ENCODE measurements at regions not wholly inside any gene's neighbourhood (a gene's known extent, or its start where the extent isn't known, plus 50 kb on each side); places are given as distances from the start of the nearest gene placed in this dataset.

DNA sequence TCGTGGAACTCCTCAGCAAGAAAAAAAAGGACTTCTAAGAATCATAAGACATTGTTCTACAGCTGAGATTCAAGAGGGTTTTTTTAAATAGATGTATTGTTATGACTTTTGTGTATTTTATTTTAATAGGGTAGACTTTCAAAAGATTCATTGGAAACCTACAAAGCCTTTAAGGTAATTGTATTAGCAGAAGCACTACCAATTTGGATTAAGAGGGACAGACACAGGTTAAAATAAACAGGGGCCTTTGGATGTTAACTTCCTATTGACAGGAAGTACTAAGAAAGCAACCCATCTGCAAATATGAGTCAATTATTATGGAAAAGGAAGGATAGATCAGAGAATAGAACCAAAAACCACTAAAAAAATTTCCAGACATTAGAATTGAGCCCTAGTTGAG lies 153.5 kb downstream of the HDGFL1 start:
- no peaks in the 10 kb centered on the region for H3K27me3 ChIP-seq (ENCODE audit: control insufficient read depth in 2 of 2, insufficient read depth in 2 of 2, low read length in 2 of 2)
- TF ChIP-seq EZH2 (IDR thresholded peaks at IDR 0.05; ENCODE audit: borderline replicate concordance, low read depth, low read length, severe bottlenecking) (no peak), MYC (IDR thresholded peaks at IDR 0.05; ENCODE audit: low read depth, low read length) (no peak), GATA2 (IDR thresholded peaks at IDR 0.05; ENCODE audit: insufficient read depth, insufficient read length, low read depth, low read length) (no peak)
- H3K4me3 ChIP-seq (replicated peaks in 1 of 3; ENCODE audit: insufficient read depth in 1 of 3, low read depth in 1 of 3, low read length in 3 of 3) = no peak overlapping the region
- POLR2A ChIA-PET = no interaction called here
- H2AFZ ChIP-seq (ENCODE audit: low read depth, low read length) = no peak overlapping the region
- no peaks in the 10 kb centered on the region for H4K20me1 ChIP-seq (replicated peaks; ENCODE audit: control insufficient read depth, extremely low read depth, insufficient read depth, low read length)
- no peak overlapping the region for H3K27ac ChIP-seq (ENCODE audit: insufficient read depth, low read depth, low read length)
- dilution Hi-C loops (cut with MboI; ENCODE audit: extremely low pct_ligation_motif_present, low sequenced_read_pairs) (no loop called here), intact Hi-C loops (cut with micrococcal nuclease) (no loop called here)
- no peaks in the 10 kb centered on the region for H3K79me2 ChIP-seq (ENCODE audit: control insufficient read depth, insufficient read depth, low read length)
- no peaks in the 10 kb centered on the region for H3K4me1 ChIP-seq (ENCODE audit: control insufficient read depth, extremely low read depth, insufficient read depth, low read length)
- DNase-seq (ENCODE audit: low read depth, low spot score) = no peak
- no peak overlapping the region for H3K4me2 ChIP-seq (ENCODE audit: insufficient read depth, low read length)
- H3K9me1 ChIP-seq (replicated peaks; ENCODE audit: control insufficient read depth, extremely low read depth, insufficient read depth, low read length) = no peaks in the 10 kb centered on the region
- peaks cover 4% of the 10 kb centered on the region for H3K9me3 ChIP-seq (replicated peaks; ENCODE audit: control insufficient read depth, insufficient read depth, low read length)
- BruUV-seq (replicated peaks) = no TSS peak
- H3K36me3 ChIP-seq (ENCODE audit: control insufficient read depth in 2 of 2, extremely low read depth in 1 of 2, insufficient read depth in 2 of 2, low read length in 2 of 2) = no peaks in the 10 kb centered on the region
- FAIRE-seq = no peak
- CTCF ChIA-PET = no interaction called here
- no peak overlapping the region for H3K9ac ChIP-seq (replicated peaks; ENCODE audit: extremely low read depth, insufficient read depth, low read length)

DNA sequence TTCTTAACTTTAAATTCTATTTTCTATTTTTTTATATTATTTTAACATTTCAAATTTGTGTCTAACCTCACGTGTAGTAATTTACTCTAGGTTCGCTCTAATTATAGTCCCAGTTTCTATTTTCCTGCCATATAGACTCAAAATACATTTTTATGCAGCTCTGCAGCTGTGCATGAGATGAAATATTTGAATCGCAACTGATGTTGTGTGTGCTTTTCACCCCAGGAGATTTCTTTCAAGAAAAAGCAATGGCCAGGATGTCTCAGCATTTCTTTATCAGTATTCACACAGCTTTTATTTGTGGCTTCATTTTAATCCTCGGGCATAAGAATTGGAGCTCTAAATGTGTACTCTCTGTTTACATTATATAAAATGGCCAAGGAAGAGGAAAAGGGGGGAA lies 157.6 kb downstream of the HDGFL1 start:
- no peaks in the 10 kb centered on the region for H3K27me3 ChIP-seq (ENCODE audit: control insufficient read depth in 2 of 2, insufficient read depth in 2 of 2, low read length in 2 of 2)
- H2AFZ ChIP-seq (ENCODE audit: low read depth, low read length) = no peak overlapping the region
- ChIA-PET POLR2A (no interaction called here), CTCF (interaction anchor here (1.0 to 1.1 kb wide), 2 partner anchors 10 to 16 kb away, joined by 3 read pairs; no protein-coding TSS in a partner anchor)
- no TSS peak for BruUV-seq (replicated peaks)
- H3K4me3 ChIP-seq (replicated peaks in 1 of 3; ENCODE audit: insufficient read depth in 1 of 3, low read depth in 1 of 3, low read length in 3 of 3) = no peak overlapping the region
- intact Hi-C loops (cut with micrococcal nuclease) = no loop called here
- H3K9me3 ChIP-seq (replicated peaks; ENCODE audit: control insufficient read depth, insufficient read depth, low read length) = peaks cover 4% of the 10 kb centered on the region
- H3K79me2 ChIP-seq (ENCODE audit: control insufficient read depth, insufficient read depth, low read length) = no peaks in the 10 kb centered on the region
- H3K4me2 ChIP-seq (ENCODE audit: insufficient read depth, low read length) = no peak overlapping the region
- FAIRE-seq = no peak
- TF ChIP-seq JUN (IDR thresholded peaks at IDR 0.05; ENCODE audit: borderline replicate concordance, insufficient read depth, insufficient read length, low read depth) = no peak
- no peak for TF ChIP-seq POLR2A (IDR thresholded peaks at IDR 0.05; ENCODE audit: low read depth, low read length)
- TF ChIP-seq, protein P1, sequence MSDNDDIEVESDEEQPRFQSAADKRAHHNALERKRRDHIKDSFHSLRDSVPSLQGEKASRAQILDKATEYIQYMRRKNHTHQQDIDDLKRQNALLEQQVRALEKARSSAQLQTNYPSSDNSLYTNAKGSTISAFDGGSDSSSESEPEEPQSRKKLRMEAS (IDR thresholded peaks at IDR 0.05; ENCODE audit: insufficient read depth, insufficient read length) = no peak
- TF ChIP-seq GATA2 (IDR thresholded peaks at IDR 0.05; ENCODE audit: insufficient read depth, insufficient read length, low read depth, low read length) = no peak
- no peak for TF ChIP-seq POLR2AphosphoS5 (IDR thresholded peaks at IDR 0.05; ENCODE audit: insufficient read depth, low read depth, low read length)
- TF ChIP-seq EZH2 (IDR thresholded peaks at IDR 0.05; ENCODE audit: borderline replicate concordance, low read depth, low read length, severe bottlenecking) = no peak
- TF ChIP-seq FOS (IDR thresholded peaks at IDR 0.05; ENCODE audit: borderline replicate concordance, insufficient read depth, low read length) = no peak
- H4K20me1 ChIP-seq (replicated peaks; ENCODE audit: control insufficient read depth, extremely low read depth, insufficient read depth, low read length) = no peaks in the 10 kb centered on the region
- H3K9ac ChIP-seq (replicated peaks; ENCODE audit: extremely low read depth, insufficient read depth, low read length) = no peak overlapping the region
- DNase-seq (ENCODE audit: low read depth, low spot score) = no peak
- dilution Hi-C loops (cut with MboI; ENCODE audit: extremely low pct_ligation_motif_present, low sequenced_read_pairs) = no loop called here
- no peak overlapping the region for H3K27ac ChIP-seq (ENCODE audit: insufficient read depth, low read depth, low read length)
- no peaks in the 10 kb centered on the region for H3K9me1 ChIP-seq (replicated peaks; ENCODE audit: control insufficient read depth, extremely low read depth, insufficient read depth, low read length)
- H3K4me1 ChIP-seq (ENCODE audit: control insufficient read depth, extremely low read depth, insufficient read depth, low read length) = no peaks in the 10 kb centered on the region
- no peaks in the 10 kb centered on the region for H3K36me3 ChIP-seq (ENCODE audit: control insufficient read depth in 2 of 2, extremely low read depth in 1 of 2, insufficient read depth in 2 of 2, low read length in 2 of 2)
